ENCODE measurements at regions not wholly inside any gene's neighbourhood (a gene's known extent, or its start where the extent isn't known, plus 50 kb on each side); places are given as distances from the start of the nearest gene placed in this dataset.
"Not testable (repeated sequence)": the region's sequence is repeated elsewhere in the genome, so short reads cannot be mapped to it uniquely, and the experiment has no call there.

GRCh38 chr10:113498997-113499396, 53.9 kb upstream of the HABP2 start:
- no peak for DNase-seq

- DNase-seq = no peak
These were observed 53.0 kb upstream of the HABP2 start for GRCh38 chr10:113499806-113500205.

GRCh38 chr10:113501031-113501430, 51.8 kb upstream of the HABP2 start:
- DNase-seq = not testable (repeated sequence)

All from bone marrow (tissue), 2 donors.